ENCODE measurements at regions not wholly inside any gene's neighbourhood (a gene's known extent, or its start where the extent isn't known, plus 50 kb on each side); places are given as distances from the start of the nearest gene placed in this dataset.

GRCh38 chr18:22272242-22272641 is 102.9 kb downstream of the GATA6 start:
- Histone ChIP-seq H3K27ac (no peak overlapping the region), H3K4me3 (no peak overlapping the region), H3K27me3 (no peaks in the 10 kb centered on the region), H3K4me1 (peaks cover 0 to 4% of the 10 kb centered on the region in 2 donors), H3K9me3 (no peaks in the 10 kb centered on the region), H3K36me3 (no peaks in the 10 kb centered on the region)
- intact Hi-C loops (cut with DNase I; ENCODE audit: low total_unique reads) = no loop called here
- no peak for DNase-seq
- TF ChIP-seq POLR2A (IDR thresholded peaks at IDR 0.05) (no peak), CTCF (IDR thresholded peaks at IDR 0.05) (no peak)

GRCh38 chr18:22271030-22271429 is 101.6 kb downstream of the GATA6 start:
- Histone ChIP-seq H3K4me3 (no peak overlapping the region), H3K27me3 (no peaks in the 10 kb centered on the region), H3K9me3 (no peaks in the 10 kb centered on the region), H3K4me1 (no peaks in the 10 kb centered on the region), H3K27ac (no peak overlapping the region), H3K36me3 (no peaks in the 10 kb centered on the region)
- no peak for DNase-seq
- intact Hi-C loops (cut with DNase I; ENCODE audit: low total_unique reads) = no loop called here
- TF ChIP-seq POLR2A (IDR thresholded peaks at IDR 0.05) = no peak
- TF ChIP-seq CTCF (IDR thresholded peaks at IDR 0.05) = no peak

- no peak overlapping the region for H3K4me3 ChIP-seq
- no peak overlapping the region for H3K27ac ChIP-seq
- TF ChIP-seq CTCF (IDR thresholded peaks at IDR 0.05) (no peak), POLR2A (IDR thresholded peaks at IDR 0.05) (no peak)
- no peaks in the 10 kb centered on the region for H3K9me3 ChIP-seq
- DNase-seq = no peak
- H3K27me3 ChIP-seq = no peaks in the 10 kb centered on the region
- H3K4me1 ChIP-seq = no peaks in the 10 kb centered on the region
- intact Hi-C loops (cut with DNase I; ENCODE audit: low total_unique reads) = no loop called here
- no peaks in the 10 kb centered on the region for H3K36me3 ChIP-seq
Measured at GRCh38 chr18:22268641-22269128, 99.3 kb downstream of the GATA6 start.

GRCh38 chr18:22267697-22268096 is 98.3 kb downstream of the GATA6 start:
- Histone ChIP-seq H3K4me3 (no peak overlapping the region), H3K27ac (no peak overlapping the region), H3K4me1 (no peaks in the 10 kb centered on the region), H3K36me3 (no peaks in the 10 kb centered on the region), H3K9me3 (no peaks in the 10 kb centered on the region), H3K27me3 (no peaks in the 10 kb centered on the region)
- no peak for TF ChIP-seq POLR2A (IDR thresholded peaks at IDR 0.05)
- no peak for TF ChIP-seq CTCF (IDR thresholded peaks at IDR 0.05)
- no peak for DNase-seq
- intact Hi-C loops (cut with DNase I; ENCODE audit: low total_unique reads) = no loop called here

- Histone ChIP-seq H3K4me3 (no peak overlapping the region), H3K9me3 (no peaks in the 10 kb centered on the region), H3K27ac (no peak overlapping the region), H3K4me1 (no peaks in the 10 kb centered on the region), H3K36me3 (no peaks in the 10 kb centered on the region), H3K27me3 (no peaks in the 10 kb centered on the region)
- no peak for TF ChIP-seq POLR2A (IDR thresholded peaks at IDR 0.05)
- TF ChIP-seq CTCF (IDR thresholded peaks at IDR 0.05) = no peak
- intact Hi-C loops (cut with DNase I; ENCODE audit: low total_unique reads) = no loop called here
- no peak for DNase-seq
Measured at GRCh38 chr18:22267225-22267624, 97.8 kb downstream of the GATA6 start.

Measured in uterus (tissue), 3 donors.